GM12892 (cell line): ENCODE measurements at regions not wholly inside any gene's neighbourhood (a gene's known extent, or its start where the extent isn't known, plus 50 kb on each side); places are given as distances from the start of the nearest gene placed in this dataset.

Experiments
- DNase-seq: peaks from one replicate; pipeline ENCODE4 v3.0.0; 2011; ENCODE audit not compliant: insufficient read length
- FAIRE-seq: peaks from 2 replicates; lab custom pipeline; 2011; peaks lifted over from hg19 to GRCh38; lab: Jason Lieb, UNC
- POLR2A ChIP-seq: IDR thresholded peaks from 2 replicates; pipeline ENCODE4 v1.6.1; 2011; ENCODE audit warnings: low read depth, low read length, control low read depth
- POLR2AphosphoS5 ChIP-seq: IDR thresholded peaks from 2 replicates; pipeline ENCODE4 v1.6.1; 2011; ENCODE audit warnings: low read depth, low read length, control low read depth
- TAF1 ChIP-seq: IDR thresholded peaks from 2 replicates; pipeline ENCODE4 v1.6.1; 2011; ENCODE audit warnings: low read depth, mild to moderate bottlenecking, control low read depth, low read length, borderline replicate concordance

DNA sequence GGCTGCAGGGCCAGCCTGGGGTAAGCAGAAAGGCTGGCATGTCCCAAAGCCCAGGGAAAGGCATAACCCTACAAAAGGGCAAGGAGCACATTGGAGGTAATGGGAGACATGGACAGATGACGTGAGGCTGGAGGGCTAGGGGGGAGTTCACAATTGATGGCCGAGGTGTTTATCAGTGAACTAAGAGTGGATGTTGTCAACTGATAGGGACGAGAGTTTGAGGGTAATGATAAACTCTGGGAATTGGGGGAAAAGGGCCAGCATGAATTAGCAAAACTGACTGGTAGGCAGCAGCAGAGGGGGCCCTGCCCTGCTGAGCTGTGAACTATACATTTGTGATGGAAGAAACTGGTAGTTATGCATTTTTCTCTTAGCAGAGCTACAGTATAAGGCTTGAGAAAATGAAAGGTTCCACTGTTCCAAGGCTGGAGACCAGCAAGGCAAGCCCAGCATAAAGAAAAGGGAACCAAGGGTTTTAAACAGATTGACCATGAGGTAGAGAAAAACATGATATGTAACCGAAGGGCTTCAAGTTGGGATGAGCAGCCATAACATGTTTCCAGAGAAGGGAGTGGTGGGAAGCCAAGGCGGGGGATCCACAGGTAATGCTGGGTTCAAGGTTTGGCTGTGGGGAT is 98.1 kb upstream of the MLN start:
- DNase-seq, result no peak
- no peak for TF ChIP-seq TAF1
- TF ChIP-seq POLR2A, result no peak
- TF ChIP-seq POLR2AphosphoS5, result no peak
- no peak for FAIRE-seq

GRCh38 chr6:33898771-33899170 is 95.0 kb upstream of the MLN start:
- no peak for TF ChIP-seq POLR2A
- no peak for TF ChIP-seq POLR2AphosphoS5
- no peak for TF ChIP-seq TAF1
- DNase-seq, result no peak
- no peak for FAIRE-seq

- DNase-seq (no peak), FAIRE-seq (no peak)
- TF ChIP-seq TAF1 (no peak), POLR2A (no peak), POLR2AphosphoS5 (no peak)
These were observed 93.5 kb upstream of the MLN start for GRCh38 chr6:33897189-33897780.

- DNase-seq (no peak), FAIRE-seq (no peak)
- TF ChIP-seq POLR2A (no peak), POLR2AphosphoS5 (no peak), TAF1 (no peak)
These were observed 92.8 kb upstream of the MLN start for GRCh38 chr6:33896391-33897188.

DNA sequence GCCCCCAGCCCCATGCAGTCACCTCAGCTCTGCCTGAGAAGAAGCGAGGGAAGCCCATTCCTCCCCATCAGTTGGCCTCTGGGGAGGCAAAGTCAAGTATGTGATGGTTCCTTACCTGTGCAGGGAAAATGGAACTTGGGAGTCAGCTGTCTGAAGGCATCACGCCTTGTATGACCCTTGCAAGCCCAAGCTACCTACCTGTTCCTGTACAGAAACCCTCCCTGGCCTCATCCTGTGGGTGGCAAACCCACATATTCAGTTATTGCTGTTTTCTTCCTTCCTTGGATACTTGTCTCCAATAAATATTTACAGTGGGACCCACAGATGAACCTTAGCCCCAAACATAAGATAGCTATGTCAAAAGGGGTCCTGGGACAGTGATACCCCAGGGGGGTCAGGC is 92.2 kb upstream of the MLN start:
- no peak for DNase-seq
- TF ChIP-seq TAF1 (no peak), POLR2A (no peak), POLR2AphosphoS5 (no peak)
- no peak for FAIRE-seq

DNA sequence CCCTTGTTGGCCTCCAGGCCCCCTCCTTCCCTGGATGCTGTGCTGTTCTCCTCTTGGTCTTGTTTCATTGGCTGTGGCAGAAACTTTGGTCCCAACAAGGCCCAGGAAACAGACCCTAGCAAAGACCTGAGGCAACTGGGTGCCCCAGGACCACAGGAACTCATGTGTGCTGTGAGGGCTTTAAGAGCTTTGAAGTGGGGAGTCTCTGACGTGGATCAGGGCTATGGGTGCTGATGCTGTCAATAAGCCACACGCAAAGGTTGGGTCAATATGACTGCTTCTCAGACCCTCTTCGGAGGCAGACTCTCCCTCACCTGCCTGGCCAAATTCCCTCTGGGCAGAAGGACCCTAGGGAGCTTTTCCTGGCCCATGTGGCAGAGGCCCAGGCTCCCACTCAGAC is 91.5 kb upstream of the MLN start:
- no peak for TF ChIP-seq POLR2AphosphoS5
- no peak for TF ChIP-seq POLR2A
- TF ChIP-seq TAF1, result no peak
- no peak for DNase-seq
- no peak for FAIRE-seq

GRCh38 chr6:33894438-33894837 is 90.6 kb upstream of the MLN start:
- TF ChIP-seq POLR2A, result no peak
- no peak for TF ChIP-seq POLR2AphosphoS5
- TF ChIP-seq TAF1, result no peak
- no peak for FAIRE-seq
- no peak for DNase-seq

DNA sequence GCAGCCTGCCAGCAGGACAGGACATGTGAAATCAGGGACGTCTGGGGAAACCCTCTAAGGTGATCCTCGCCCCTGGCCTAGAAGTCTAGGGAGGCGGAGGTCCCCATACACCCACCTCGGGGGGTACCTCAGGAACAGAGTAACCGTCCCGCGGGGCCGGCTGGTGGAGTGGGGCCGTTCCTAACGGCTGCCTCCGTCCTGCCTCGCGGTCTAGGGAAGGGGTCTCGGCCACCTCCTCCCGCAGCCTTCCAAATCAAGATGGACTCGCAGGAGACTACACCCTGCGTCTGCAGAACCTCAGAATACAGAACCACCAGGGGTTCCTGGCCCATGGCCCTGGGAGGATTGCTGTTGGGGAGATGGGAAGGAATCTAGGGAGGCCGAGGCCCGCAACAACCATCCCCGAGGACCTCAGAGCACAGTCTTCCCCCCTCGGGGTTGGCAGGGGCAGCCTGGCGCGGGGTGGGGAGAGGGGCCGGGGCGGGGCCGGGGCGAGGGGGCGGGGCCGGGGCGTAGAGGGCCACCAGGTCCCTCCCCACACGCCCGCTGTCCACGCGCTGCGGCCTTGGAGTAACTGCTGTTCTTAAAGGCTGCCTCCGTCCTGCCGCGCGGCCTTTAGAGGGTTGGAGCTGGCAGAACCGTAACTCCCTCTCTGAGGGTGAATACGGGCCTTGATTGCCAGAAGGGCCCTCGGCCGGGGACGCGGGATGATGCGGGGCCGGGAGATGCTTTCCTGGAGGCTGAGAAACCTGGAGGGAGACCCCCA is 89.0 kb upstream of the MLN start:
- DNase-seq, result no peak
- no peak for FAIRE-seq
- TF ChIP-seq TAF1 (no peak), POLR2AphosphoS5 (no peak), POLR2A (no peak)

DNA sequence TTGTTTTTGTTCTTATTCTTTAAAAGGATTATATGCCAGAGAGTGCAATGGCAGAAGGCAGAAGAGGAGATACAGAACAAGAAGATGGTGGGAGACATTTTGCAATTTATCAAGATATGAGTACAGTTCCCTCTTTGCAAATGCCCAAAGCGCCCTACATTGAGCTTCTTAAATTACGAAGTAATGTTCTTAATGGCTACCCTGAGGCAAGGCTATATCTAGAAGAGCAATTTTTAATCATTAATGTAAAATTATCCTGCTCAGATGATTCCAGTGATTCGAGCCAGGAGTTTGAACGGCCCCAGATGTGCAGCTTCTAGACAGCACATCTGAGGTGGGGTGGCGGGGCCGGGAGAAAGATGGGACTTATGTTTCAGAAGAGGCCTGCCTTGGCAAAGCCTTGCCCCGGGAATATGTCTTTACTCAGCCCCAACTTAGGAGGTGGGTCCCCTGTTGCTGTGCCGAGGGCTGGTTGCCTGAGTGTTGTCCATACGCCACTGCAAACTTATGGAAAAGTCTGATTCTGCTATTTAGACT is 84.9 kb upstream of the MLN start:
- TF ChIP-seq TAF1 (no peak), POLR2AphosphoS5 (no peak), POLR2A (no peak)
- FAIRE-seq (no peak), DNase-seq (no peak)

DNA sequence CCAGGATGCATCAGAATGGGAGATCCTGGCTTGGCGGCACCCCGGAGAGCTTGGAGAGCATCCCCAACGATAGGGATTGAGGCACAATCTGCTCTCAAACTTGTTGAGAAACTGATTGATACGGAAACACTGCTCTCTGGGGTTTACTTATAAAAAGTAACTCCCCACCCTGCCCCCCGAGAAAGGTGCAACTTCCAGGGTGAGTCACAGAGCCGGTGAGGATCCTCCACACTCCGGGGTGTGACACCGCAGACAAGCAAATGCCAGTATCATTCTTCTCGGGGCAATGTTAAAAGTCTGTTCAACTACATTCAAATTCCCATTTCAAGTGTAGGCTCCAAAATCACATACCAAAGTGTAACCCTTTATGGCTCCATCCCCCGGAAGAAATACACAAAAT is 84.4 kb upstream of the MLN start:
- DNase-seq (no peak), FAIRE-seq (no peak)
- TF ChIP-seq TAF1 (no peak), POLR2A (no peak), POLR2AphosphoS5 (no peak)

- FAIRE-seq, result no peak
- TF ChIP-seq POLR2A (no peak), POLR2AphosphoS5 (no peak), TAF1 (no peak)
- no peak for DNase-seq
These were observed 82.9 kb upstream of the MLN start for GRCh38 chr6:33886673-33887144.
